ENCODE measurements at regions not wholly inside any gene's neighbourhood (a gene's known extent, or its start where the extent isn't known, plus 50 kb on each side); places are given as distances from the start of the nearest gene placed in this dataset.

GRCh38 chr12:28130234-28130624 lies 60.0 kb upstream of the CCDC91 start:
- ChIA-PET POLR2A (interaction anchor here (1.3 kb wide), 1 partner anchor 9 kb away, joined by 4 read pairs; no protein-coding TSS in a partner anchor), CTCF (ENCODE audit: unreplicated experiment) (no interaction called here)
- no peaks in the 10 kb centered on the region for H3K9me3 ChIP-seq (ENCODE audit: low read length)
- no peak overlapping the region for H3K27ac ChIP-seq (ENCODE audit: low read depth, low read length, poor library complexity, severe bottlenecking)
- no peaks in the 10 kb centered on the region for H3K9me2 ChIP-seq (ENCODE audit: insufficient read depth, low read length)
- no TSS peak for BruUV-seq (replicated peaks)
- H3K4me3 ChIP-seq (ENCODE audit: low read depth, low read length, poor library complexity, severe bottlenecking), result no peak overlapping the region
- no peak for DNase-seq (ENCODE audit: low spot score)
- H2AFZ ChIP-seq (ENCODE audit: low read length), result no peak overlapping the region
- TF ChIP-seq CTCF (conservative IDR thresholded peaks at IDR 0.05; ENCODE audit: low read length) (no peak), EZH2phosphoT487 (IDR thresholded peaks at IDR 0.05; ENCODE audit: borderline replicate concordance, low read depth, low read length) (no peak)
- H3K36me3 ChIP-seq (ENCODE audit: insufficient read depth, low read length), result no peaks in the 10 kb centered on the region
- intact Hi-C loops (cut with micrococcal nuclease; ENCODE audit: unreplicated experiment), result no loop called here
- H3K79me2 ChIP-seq (ENCODE audit: insufficient read depth, low read depth, low read length), result no peaks in the 10 kb centered on the region
- H3K4me2 ChIP-seq (ENCODE audit: low read length), result no peak overlapping the region
- no peaks in the 10 kb centered on the region for H4K20me1 ChIP-seq (ENCODE audit: insufficient read depth, low read length)
- H3K4me1 ChIP-seq (ENCODE audit: insufficient read depth, low read length, poor library complexity, severe bottlenecking), result no peaks in the 10 kb centered on the region

- no peaks in the 10 kb centered on the region for H3K9me2 ChIP-seq (ENCODE audit: insufficient read depth, low read length)
- no peak overlapping the region for H3K4me3 ChIP-seq (ENCODE audit: low read depth, low read length, poor library complexity, severe bottlenecking)
- H4K20me1 ChIP-seq (ENCODE audit: insufficient read depth, low read length), result no peaks in the 10 kb centered on the region
- no peak for DNase-seq (ENCODE audit: low spot score)
- TF ChIP-seq EZH2phosphoT487 (IDR thresholded peaks at IDR 0.05; ENCODE audit: borderline replicate concordance, low read depth, low read length), result no peak
- TF ChIP-seq CTCF (conservative IDR thresholded peaks at IDR 0.05; ENCODE audit: low read length), result no peak
- no peaks in the 10 kb centered on the region for H3K36me3 ChIP-seq (ENCODE audit: insufficient read depth, low read length)
- POLR2A ChIA-PET, result interaction anchor here (0.7 to 1.3 kb wide), 2 partner anchors 10 to 413 kb away, joined by 3 to 4 read pairs; no protein-coding TSS in a partner anchor
- no peak overlapping the region for H2AFZ ChIP-seq (ENCODE audit: low read length)
- H3K27ac ChIP-seq (ENCODE audit: low read depth, low read length, poor library complexity, severe bottlenecking), result no peak overlapping the region
- CTCF ChIA-PET (ENCODE audit: unreplicated experiment), result no interaction called here
- H3K9me3 ChIP-seq (ENCODE audit: low read length), result no peaks in the 10 kb centered on the region
- H3K4me2 ChIP-seq (ENCODE audit: low read length), result no peak overlapping the region
- no peaks in the 10 kb centered on the region for H3K4me1 ChIP-seq (ENCODE audit: insufficient read depth, low read length, poor library complexity, severe bottlenecking)
- intact Hi-C loops (cut with micrococcal nuclease; ENCODE audit: unreplicated experiment), result no loop called here
- no peaks in the 10 kb centered on the region for H3K79me2 ChIP-seq (ENCODE audit: insufficient read depth, low read depth, low read length)
- BruUV-seq (replicated peaks), result no TSS peak
These were observed 59.3 kb upstream of the CCDC91 start for GRCh38 chr12:28130625-28131598.

- POLR2A ChIA-PET, result interaction anchor here (0.7 kb wide), 1 partner anchor 26 kb away, joined by 3 read pairs; no protein-coding TSS in a partner anchor
- Histone ChIP-seq H3K9me2 (ENCODE audit: insufficient read depth, low read length) (no peaks in the 10 kb centered on the region), H3K36me3 (ENCODE audit: insufficient read depth, low read length) (no peaks in the 10 kb centered on the region), H3K27ac (ENCODE audit: low read depth, low read length, poor library complexity, severe bottlenecking) (no peak overlapping the region), H3K4me1 (ENCODE audit: insufficient read depth, low read length, poor library complexity, severe bottlenecking) (no peaks in the 10 kb centered on the region), H2AFZ (ENCODE audit: low read length) (no peak overlapping the region), H3K4me2 (ENCODE audit: low read length) (no peak overlapping the region), H3K4me3 (ENCODE audit: low read depth, low read length, poor library complexity, severe bottlenecking) (no peak overlapping the region), H4K20me1 (ENCODE audit: insufficient read depth, low read length) (no peaks in the 10 kb centered on the region), H3K9me3 (ENCODE audit: low read length) (no peaks in the 10 kb centered on the region), H3K79me2 (ENCODE audit: insufficient read depth, low read depth, low read length) (no peaks in the 10 kb centered on the region)
- no peak for DNase-seq (ENCODE audit: low spot score)
- intact Hi-C loops (cut with micrococcal nuclease; ENCODE audit: unreplicated experiment), result no loop called here
- CTCF ChIA-PET (ENCODE audit: unreplicated experiment), result no interaction called here
- no TSS peak for BruUV-seq (replicated peaks)
- TF ChIP-seq EZH2phosphoT487 (IDR thresholded peaks at IDR 0.05; ENCODE audit: borderline replicate concordance, low read depth, low read length) (no peak), CTCF (conservative IDR thresholded peaks at IDR 0.05; ENCODE audit: low read length) (no peak)
These were observed 57.9 kb upstream of the CCDC91 start for GRCh38 chr12:28132398-28132797.

All from OCI-LY7 (cell line).